ENCODE measurements at regions not wholly inside any gene's neighbourhood (a gene's known extent, or its start where the extent isn't known, plus 50 kb on each side); places are given as distances from the start of the nearest gene placed in this dataset.

- TF ChIP-seq ZNF79 (CRISPR knock-in tag; IDR thresholded peaks at IDR 0.05; ENCODE audit: low read depth) (no peak), ZFX (CRISPR knock-in tag; IDR thresholded peaks at IDR 0.05) (no peak), SMC3 (conservative IDR thresholded peaks at IDR 0.05; ENCODE audit: insufficient read depth, low read depth, low read length) (no peak), ZNF23 (CRISPR knock-in tag; IDR thresholded peaks at IDR 0.05) (no peak)
Measured at GRCh38 chr11:122201106-122201505, 85.1 kb upstream of the BLID start.

Measured in K562 (cell line).